ENCODE measurements at regions not wholly inside any gene's neighbourhood (a gene's known extent, or its start where the extent isn't known, plus 50 kb on each side); places are given as distances from the start of the nearest gene placed in this dataset.

GRCh38 chr10:129108994-129109393, 358.0 kb upstream of the MGMT start:
- H3K4me3 ChIP-seq, result no peak overlapping the region
- H3K9me3 ChIP-seq, result no peaks in the 10 kb centered on the region
- no peak for TF ChIP-seq POLR2A (IDR thresholded peaks at IDR 0.05)
- TF ChIP-seq CTCF (IDR thresholded peaks at IDR 0.05), result no peak
- H3K4me1 ChIP-seq, result no peaks in the 10 kb centered on the region
- H3K27ac ChIP-seq, result no peak overlapping the region
- H3K27me3 ChIP-seq, result no peaks in the 10 kb centered on the region
- 92 to 98% methylated on average over 5 to 6 of the region's 6 CpGs for WGBS, 2 donors
- H3K36me3 ChIP-seq, result no peaks in the 10 kb centered on the region
- DNase-seq, result no peak
- intact Hi-C loops (cut with DNase I), result no loop called here

- TF ChIP-seq CTCF (IDR thresholded peaks at IDR 0.05), result no peak
- TF ChIP-seq POLR2A (IDR thresholded peaks at IDR 0.05), result no peak
- WGBS, 2 donors, result 85 to 100% methylated on average over 6 of the region's 10 CpGs
- no peak overlapping the region for H3K27ac ChIP-seq
- intact Hi-C loops (cut with DNase I), result no loop called here
- no peaks in the 10 kb centered on the region for H3K9me3 ChIP-seq
- no peak overlapping the region for H3K4me3 ChIP-seq
- no peaks in the 10 kb centered on the region for H3K4me1 ChIP-seq
- no peaks in the 10 kb centered on the region for H3K27me3 ChIP-seq
- no peaks in the 10 kb centered on the region for H3K36me3 ChIP-seq
- no peak for DNase-seq
Measured at GRCh38 chr10:129110780-129111179, 356.3 kb upstream of the MGMT start.

GRCh38 chr10:129111922-129112321, 355.1 kb upstream of the MGMT start:
- intact Hi-C loops (cut with DNase I), result no loop called here
- no peaks in the 10 kb centered on the region for H3K9me3 ChIP-seq
- WGBS, 2 donors, result 71 to 84% methylated on average over 4 to 5 of the region's 6 CpGs
- no peaks in the 10 kb centered on the region for H3K27me3 ChIP-seq
- TF ChIP-seq POLR2A (IDR thresholded peaks at IDR 0.05) (no peak), CTCF (IDR thresholded peaks at IDR 0.05) (no peak)
- no peaks in the 10 kb centered on the region for H3K36me3 ChIP-seq
- no peak overlapping the region for H3K27ac ChIP-seq
- DNase-seq, result no peak
- H3K4me3 ChIP-seq, result no peak overlapping the region
- no peaks in the 10 kb centered on the region for H3K4me1 ChIP-seq

- DNase-seq, result no peak
- Histone ChIP-seq H3K9me3 (peaks cover 0 to 6% (median 0%) of the 10 kb centered on the region in 3 donors), H3K4me3 (no peak overlapping the region), H3K4me1 (no peaks in the 10 kb centered on the region), H3K27ac (no peak overlapping the region), H3K36me3 (no peaks in the 10 kb centered on the region), H3K27me3 (no peaks in the 10 kb centered on the region)
- 73 to 100% methylated on average over 2 to 4 of the region's 10 CpGs for WGBS, 2 donors
- TF ChIP-seq CTCF (IDR thresholded peaks at IDR 0.05) (no peak), POLR2A (IDR thresholded peaks at IDR 0.05) (no peak)
- intact Hi-C loops (cut with DNase I), result no loop called here
Measured at GRCh38 chr10:129114588-129114987, 352.5 kb upstream of the MGMT start.

- WGBS, 2 donors, result 78 to 80% methylated on average over 5 to 8 of the region's 8 CpGs
- no peak for DNase-seq
- no peak overlapping the region for H3K4me3 ChIP-seq
- H3K36me3 ChIP-seq, result no peaks in the 10 kb centered on the region
- no peak overlapping the region for H3K27ac ChIP-seq
- H3K27me3 ChIP-seq, result no peaks in the 10 kb centered on the region
- no peaks in the 10 kb centered on the region for H3K4me1 ChIP-seq
- TF ChIP-seq CTCF (IDR thresholded peaks at IDR 0.05) (no peak), POLR2A (IDR thresholded peaks at IDR 0.05) (no peak)
- intact Hi-C loops (cut with DNase I), result no loop called here
- peaks cover 0 to 8% (median 0%) of the 10 kb centered on the region in 3 donors for H3K9me3 ChIP-seq
Measured at GRCh38 chr10:129116371-129116770, 350.7 kb upstream of the MGMT start.
